K562 (cell line): ENCODE measurements at regions not wholly inside any gene's neighbourhood (a gene's known extent, or its start where the extent isn't known, plus 50 kb on each side); places are given as distances from the start of the nearest gene placed in this dataset.

Experiments used
- ATAC-seq: fragments of 200-7000 bp; cut with Tn5 transposase; 3 replicates; pipeline ENCODE4 v1.9.1; 2020; ENCODE audit warnings: moderate library complexity
- BruUV-seq: library from RNA; stranded (reverse); fragments of 400-500 nt; replicated peaks from 2 replicates; lab custom pipeline; 2021; lab: Mats Ljungman, UMichigan
- CTCF ChIA-PET: fragments of 300-600 bp; formaldehyde crosslinking; extraction: SDS; loops from one replicate; lab custom pipeline; 2021; ENCODE audit warnings: low intra/inter-chr PET ratio; lab: Yijun Ruan, JAX
- POLR2A ChIA-PET: fragments of 300-600, 350-650 bp; sonication (Branson Sonifier 250); formaldehyde crosslinking; extraction: SDS; loops from one replicate; lab custom pipeline; 2021; ENCODE audit warnings: antibody characterized with exemption, inconsistent platforms; lab: Yijun Ruan, JAX
- DNase-seq, 4 experiments: peaks; one replicate each; pipeline versions ENCODE4 v3.0.0 to v3.0.0-alpha.2; 2011 to 2018; ENCODE audit warnings: low spot score in 3 of 4, mixed read lengths in 3 of 4; ENCODE audit errors: extremely low read depth in 1 of 4
- FAIRE-seq: peaks from 2 replicates; lab custom pipeline; 2011; peaks lifted over from hg19 to GRCh38; lab: Jason Lieb, UNC
- H2AFZ ChIP-seq: 2 replicates; pipeline ENCODE4 v1.6.0; 2011; ENCODE audit warnings: low read depth, low read length, control low read depth, inconsistent platforms
- H3K27ac ChIP-seq: fragments of 200-600 bp; 3 replicates; pipeline ENCODE4 v1.8.0; 2011; ENCODE audit warnings: low read depth, mild to moderate bottlenecking, control low read depth, inconsistent platforms, low read length, moderate library complexity, mixed read lengths; ENCODE audit errors: extremely low read depth
- H3K27me3 ChIP-seq, 2 experiments: fragments of 300-600 bp in 1 of 2; 2 replicates in 1 of 2; 3 replicates in 1 of 2; pipeline versions ENCODE4 v1.6.0 to v1.8.0; 2011; ENCODE audit warnings: inconsistent platforms in 2 of 2, low read length in 2 of 2, mild to moderate bottlenecking in 1 of 2, mixed read lengths in 1 of 2, moderate library complexity in 1 of 2; ENCODE audit not compliant: control insufficient read depth in 2 of 2, insufficient read depth in 2 of 2
- H3K36me3 ChIP-seq: fragments of 300-600 bp; 3 replicates; pipeline ENCODE4 v1.8.0; 2011; ENCODE audit warnings: mild to moderate bottlenecking, low read length, inconsistent platforms; ENCODE audit not compliant: control insufficient read depth, insufficient read depth
- H3K4me1 ChIP-seq, 2 experiments: fragments of 200-600 bp in 1 of 2; replicated peaks in 1 of 2; 2 replicates in 1 of 2; 3 replicates in 1 of 2; pipeline versions ENCODE4 v1.5.1 to v1.8.0; 2011; ENCODE audit warnings: inconsistent platforms in 2 of 2, low read length in 2 of 2, mild to moderate bottlenecking in 1 of 2, mixed read lengths in 1 of 2, moderate library complexity in 1 of 2; ENCODE audit not compliant: control insufficient read depth in 2 of 2, insufficient read depth in 2 of 2
- H3K4me2 ChIP-seq: 2 replicates; pipeline ENCODE4 v1.6.1; 2011; ENCODE audit warnings: low read length, control low read depth, inconsistent platforms, mixed read lengths; ENCODE audit not compliant: insufficient read depth
- H3K4me3 ChIP-seq: fragments of 200-600 bp; sonication (generic), shearing (Covaris generic); 2 replicates; pipeline ENCODE4 v1.5.1; 2016; ENCODE audit warnings: control low read depth, inconsistent platforms
- H3K79me2 ChIP-seq: fragments of 200-600 bp; 3 replicates; pipeline ENCODE4 v1.8.0; 2011; ENCODE audit warnings: low read length, inconsistent platforms; ENCODE audit not compliant: control insufficient read depth, insufficient read depth
- H3K9ac ChIP-seq, 2 experiments: 2 replicates each; pipeline versions ENCODE4 v1.6.0 to v1.6.1; 2011; ENCODE audit warnings: low read depth in 2 of 2, low read length in 2 of 2, control low read depth in 1 of 2, inconsistent platforms in 1 of 2, mild to moderate bottlenecking in 1 of 2, mixed read lengths in 1 of 2; ENCODE audit not compliant: insufficient read depth in 1 of 2
- H3K9me1 ChIP-seq: one replicate; pipeline ENCODE4 v1.6.0; 2011; ENCODE audit warnings: inconsistent platforms, mild to moderate bottlenecking, low read length, moderate library complexity; ENCODE audit not compliant: control insufficient read depth, insufficient read depth
- H3K9me3 ChIP-seq: replicated peaks from 2 replicates; pipeline ENCODE4 v1.5.1; 2011; ENCODE audit warnings: low read depth, low read length, inconsistent platforms; ENCODE audit not compliant: control insufficient read depth, insufficient read depth
- H4K20me1 ChIP-seq: replicated peaks from 2 replicates; pipeline ENCODE4 v1.6.1; 2011; ENCODE audit warnings: low read length, inconsistent platforms, mixed read lengths; ENCODE audit not compliant: control insufficient read depth, insufficient read depth
- AFF4 ChIP-seq: sonication (generic); formaldehyde crosslinking; IDR thresholded peaks from 2 replicates; pipeline ENCODE4 v1.8.0; 2023; ENCODE audit warnings: mild to moderate bottlenecking, missing genetic modification reagents
- BCOR ChIP-seq: fragments of 450-650 bp; IDR thresholded peaks from 2 replicates; pipeline ENCODE4 v1.6.1; 2016
- LCOR ChIP-seq: sonication (generic); formaldehyde crosslinking; IDR thresholded peaks from 2 replicates; pipeline ENCODE4 v1.8.0; 2022; ENCODE audit warnings: mild to moderate bottlenecking, missing genetic modification reagents
- ZFP36 ChIP-seq: fragments of 150-350 bp; IDR thresholded peaks from 2 replicates; pipeline ENCODE4 v1.6.1; 2018; ENCODE audit warnings: low read length, low read depth; ENCODE audit not compliant: partially characterized antibody
- ZNF124 ChIP-seq: sonication (generic); formaldehyde crosslinking; IDR thresholded peaks from 2 replicates; pipeline ENCODE4 v1.8.1; 2022; ENCODE audit warnings: missing genetic modification reagents
- ZNF217 ChIP-seq: sonication (generic); formaldehyde crosslinking; IDR thresholded peaks from 2 replicates; pipeline ENCODE4 v1.8.0; 2022; ENCODE audit warnings: mild to moderate bottlenecking, missing genetic modification reagents
- WGBS: fragments of 100-300 bp; shearing (Covaris generic); methylation state at CpG from one replicate; pipeline ENCODE4 v1.1.6; 2016; ENCODE audit warnings: low coverage, mixed read lengths; ENCODE audit not compliant: insufficient coverage; ENCODE audit errors: missing lambda C conversion rate; 5-methylcytosine and 5-hydroxymethylcytosine counted together
- in situ Hi-C: fragments of 300-500 bp; cut with MboI; formaldehyde crosslinking; loops from 4 replicates; pipeline ENCODE4 v1.15.0; 2018; ENCODE audit warnings: inconsistent platforms, mixed read lengths
- intact Hi-C: fragments of 100-400 bp; cut with micrococcal nuclease; formaldehyde crosslinking; loops from 2 replicates; pipeline ENCODE4 v1.14.2; 2022
- TF ChIP-seq, protein P1 (sequence below): fragments of 200-800 bp; sonication (Bioruptor generic); IDR thresholded peaks from 2 replicates; pipeline ENCODE4 v1.6.1; 2016; ENCODE audit warnings: missing genetic modification characterization, missing compliant biosample characterization
- TF ChIP-seq, protein P2 (sequence below): fragments of 150-350 bp; IDR thresholded peaks from 2 replicates; pipeline ENCODE4 v1.6.1; 2014; ENCODE audit warnings: low read depth, mild to moderate bottlenecking, low read length, borderline replicate concordance

GRCh38 chr4:95672811-95673210 is 124.0 kb upstream of the UNC5C start:
- intact Hi-C loops = no loop called here
- WGBS = 0% methylated on average over 1 of the region's 1 CpG
- no peak for FAIRE-seq
- TF ChIP-seq, protein P1, sequence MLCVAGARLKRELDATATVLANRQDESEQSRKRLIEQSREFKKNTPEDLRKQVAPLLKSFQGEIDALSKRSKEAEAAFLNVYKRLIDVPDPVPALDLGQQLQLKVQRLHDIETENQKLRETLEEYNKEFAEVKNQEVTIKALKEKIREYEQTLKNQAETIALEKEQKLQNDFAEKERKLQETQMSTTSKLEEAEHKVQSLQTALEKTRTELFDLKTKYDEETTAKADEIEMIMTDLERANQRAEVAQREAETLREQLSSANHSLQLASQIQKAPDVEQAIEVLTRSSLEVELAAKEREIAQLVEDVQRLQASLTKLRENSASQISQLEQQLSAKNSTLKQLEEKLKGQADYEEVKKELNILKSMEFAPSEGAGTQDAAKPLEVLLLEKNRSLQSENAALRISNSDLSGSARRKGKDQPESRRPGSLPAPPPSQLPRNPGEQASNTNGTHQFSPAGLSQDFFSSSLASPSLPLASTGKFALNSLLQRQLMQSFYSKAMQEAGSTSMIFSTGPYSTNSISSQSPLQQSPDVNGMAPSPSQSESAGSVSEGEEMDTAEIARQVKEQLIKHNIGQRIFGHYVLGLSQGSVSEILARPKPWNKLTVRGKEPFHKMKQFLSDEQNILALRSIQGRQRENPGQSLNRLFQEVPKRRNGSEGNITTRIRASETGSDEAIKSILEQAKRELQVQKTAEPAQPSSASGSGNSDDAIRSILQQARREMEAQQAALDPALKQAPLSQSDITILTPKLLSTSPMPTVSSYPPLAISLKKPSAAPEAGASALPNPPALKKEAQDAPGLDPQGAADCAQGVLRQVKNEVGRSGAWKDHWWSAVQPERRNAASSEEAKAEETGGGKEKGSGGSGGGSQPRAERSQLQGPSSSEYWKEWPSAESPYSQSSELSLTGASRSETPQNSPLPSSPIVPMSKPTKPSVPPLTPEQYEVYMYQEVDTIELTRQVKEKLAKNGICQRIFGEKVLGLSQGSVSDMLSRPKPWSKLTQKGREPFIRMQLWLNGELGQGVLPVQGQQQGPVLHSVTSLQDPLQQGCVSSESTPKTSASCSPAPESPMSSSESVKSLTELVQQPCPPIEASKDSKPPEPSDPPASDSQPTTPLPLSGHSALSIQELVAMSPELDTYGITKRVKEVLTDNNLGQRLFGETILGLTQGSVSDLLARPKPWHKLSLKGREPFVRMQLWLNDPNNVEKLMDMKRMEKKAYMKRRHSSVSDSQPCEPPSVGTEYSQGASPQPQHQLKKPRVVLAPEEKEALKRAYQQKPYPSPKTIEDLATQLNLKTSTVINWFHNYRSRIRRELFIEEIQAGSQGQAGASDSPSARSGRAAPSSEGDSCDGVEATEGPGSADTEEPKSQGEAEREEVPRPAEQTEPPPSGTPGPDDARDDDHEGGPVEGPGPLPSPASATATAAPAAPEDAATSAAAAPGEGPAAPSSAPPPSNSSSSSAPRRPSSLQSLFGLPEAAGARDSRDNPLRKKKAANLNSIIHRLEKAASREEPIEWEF (CRISPR knock-in tag) = no peak
- TF ChIP-seq LCOR (CRISPR knock-in tag) (no peak), ZNF124 (CRISPR knock-in tag) (no peak), BCOR (no peak), AFF4 (CRISPR knock-in tag) (no peak), ZFP36 (no peak), ZNF217 (CRISPR knock-in tag) (no peak)
- TF ChIP-seq, protein P2, sequence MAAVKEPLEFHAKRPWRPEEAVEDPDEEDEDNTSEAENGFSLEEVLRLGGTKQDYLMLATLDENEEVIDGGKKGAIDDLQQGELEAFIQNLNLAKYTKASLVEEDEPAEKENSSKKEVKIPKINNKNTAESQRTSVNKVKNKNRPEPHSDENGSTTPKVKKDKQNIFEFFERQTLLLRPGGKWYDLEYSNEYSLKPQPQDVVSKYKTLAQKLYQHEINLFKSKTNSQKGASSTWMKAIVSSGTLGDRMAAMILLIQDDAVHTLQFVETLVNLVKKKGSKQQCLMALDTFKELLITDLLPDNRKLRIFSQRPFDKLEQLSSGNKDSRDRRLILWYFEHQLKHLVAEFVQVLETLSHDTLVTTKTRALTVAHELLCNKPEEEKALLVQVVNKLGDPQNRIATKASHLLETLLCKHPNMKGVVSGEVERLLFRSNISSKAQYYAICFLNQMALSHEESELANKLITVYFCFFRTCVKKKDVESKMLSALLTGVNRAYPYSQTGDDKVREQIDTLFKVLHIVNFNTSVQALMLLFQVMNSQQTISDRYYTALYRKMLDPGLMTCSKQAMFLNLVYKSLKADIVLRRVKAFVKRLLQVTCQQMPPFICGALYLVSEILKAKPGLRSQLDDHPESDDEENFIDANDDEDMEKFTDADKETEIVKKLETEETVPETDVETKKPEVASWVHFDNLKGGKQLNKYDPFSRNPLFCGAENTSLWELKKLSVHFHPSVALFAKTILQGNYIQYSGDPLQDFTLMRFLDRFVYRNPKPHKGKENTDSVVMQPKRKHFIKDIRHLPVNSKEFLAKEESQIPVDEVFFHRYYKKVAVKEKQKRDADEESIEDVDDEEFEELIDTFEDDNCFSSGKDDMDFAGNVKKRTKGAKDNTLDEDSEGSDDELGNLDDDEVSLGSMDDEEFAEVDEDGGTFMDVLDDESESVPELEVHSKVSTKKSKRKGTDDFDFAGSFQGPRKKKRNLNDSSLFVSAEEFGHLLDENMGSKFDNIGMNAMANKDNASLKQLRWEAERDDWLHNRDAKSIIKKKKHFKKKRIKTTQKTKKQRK = no peak

More at GRCh38 chr4:95672811-95673210, 124.0 kb upstream of the UNC5C start:
- H3K9ac ChIP-seq = no peak overlapping the region
- H3K4me2 ChIP-seq = no peak overlapping the region
- H4K20me1 ChIP-seq = no peaks in the 10 kb centered on the region
- no peak overlapping the region for H3K4me3 ChIP-seq
- no peaks in the 10 kb centered on the region for H3K9me3 ChIP-seq
- no peaks in the 10 kb centered on the region for H3K9me1 ChIP-seq
- in situ Hi-C loops = no loop called here
- DNase-seq = no peak
- BruUV-seq = no TSS peak
- H3K27me3 ChIP-seq = no peaks in the 10 kb centered on the region
- H3K27ac ChIP-seq = no peak overlapping the region
- H3K36me3 ChIP-seq = no peaks in the 10 kb centered on the region
- POLR2A ChIA-PET = no interaction called here
- no peak overlapping the region for H2AFZ ChIP-seq
- CTCF ChIA-PET = no interaction called here
- no peaks in the 10 kb centered on the region for H3K4me1 ChIP-seq
- no peaks in the 10 kb centered on the region for H3K79me2 ChIP-seq
- ATAC-seq = no peak
